ENCODE measurements at regions not wholly inside any gene's neighbourhood (a gene's known extent, or its start where the extent isn't known, plus 50 kb on each side); places are given as distances from the start of the nearest gene placed in this dataset.

DNA sequence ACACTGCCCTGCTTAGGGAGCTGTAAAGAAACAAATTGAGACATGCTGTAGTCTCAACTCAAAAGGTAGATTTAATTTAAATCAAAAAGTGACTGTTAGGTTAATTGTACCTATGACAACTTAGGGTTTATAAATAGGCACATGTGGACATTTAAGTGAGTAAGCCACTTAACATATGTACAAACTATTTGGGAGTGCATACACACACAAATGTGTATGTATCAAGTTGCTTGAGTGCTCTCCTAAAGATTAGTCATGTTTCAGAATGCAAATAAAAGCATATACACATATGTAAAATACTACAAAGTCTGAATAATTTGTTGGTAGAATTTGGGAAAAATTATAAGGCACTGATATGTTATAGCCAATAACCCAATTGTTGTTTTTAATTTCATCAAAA lies 1435.7 kb downstream of the LRRC4C start:
- no peak overlapping the region for H3K27ac ChIP-seq
- H3K9me3 ChIP-seq, result peaks cover 2% of the 10 kb centered on the region; the same call in 1 of the 3 replicates
- FAIRE-seq, result no peak
- TF ChIP-seq, protein P1, sequence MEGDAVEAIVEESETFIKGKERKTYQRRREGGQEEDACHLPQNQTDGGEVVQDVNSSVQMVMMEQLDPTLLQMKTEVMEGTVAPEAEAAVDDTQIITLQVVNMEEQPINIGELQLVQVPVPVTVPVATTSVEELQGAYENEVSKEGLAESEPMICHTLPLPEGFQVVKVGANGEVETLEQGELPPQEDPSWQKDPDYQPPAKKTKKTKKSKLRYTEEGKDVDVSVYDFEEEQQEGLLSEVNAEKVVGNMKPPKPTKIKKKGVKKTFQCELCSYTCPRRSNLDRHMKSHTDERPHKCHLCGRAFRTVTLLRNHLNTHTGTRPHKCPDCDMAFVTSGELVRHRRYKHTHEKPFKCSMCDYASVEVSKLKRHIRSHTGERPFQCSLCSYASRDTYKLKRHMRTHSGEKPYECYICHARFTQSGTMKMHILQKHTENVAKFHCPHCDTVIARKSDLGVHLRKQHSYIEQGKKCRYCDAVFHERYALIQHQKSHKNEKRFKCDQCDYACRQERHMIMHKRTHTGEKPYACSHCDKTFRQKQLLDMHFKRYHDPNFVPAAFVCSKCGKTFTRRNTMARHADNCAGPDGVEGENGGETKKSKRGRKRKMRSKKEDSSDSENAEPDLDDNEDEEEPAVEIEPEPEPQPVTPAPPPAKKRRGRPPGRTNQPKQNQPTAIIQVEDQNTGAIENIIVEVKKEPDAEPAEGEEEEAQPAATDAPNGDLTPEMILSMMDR (IDR thresholded peaks at IDR 0.05), result no peak
- TF ChIP-seq JUN (IDR thresholded peaks at IDR 0.05) (no peak), EP300 (IDR thresholded peaks at IDR 0.05) (no peak), EHF (CRISPR knock-in tag; IDR thresholded peaks at IDR 0.05) (no peak), KDM5A (IDR thresholded peaks at IDR 0.05) (no peak), SMC3 (IDR thresholded peaks at IDR 0.05) (no peak), NR3C1 (IDR thresholded peaks at IDR 0.05) (no peak), ESRRA (IDR thresholded peaks at IDR 0.05; ENCODE audit: borderline replicate concordance, low read length) (no peak), HEYL (CRISPR knock-in tag; IDR thresholded peaks at IDR 0.05) (no peak), HOXB5 (CRISPR knock-in tag; IDR thresholded peaks at IDR 0.05) (no peak), CHD2 (IDR thresholded peaks at IDR 0.05; ENCODE audit: low read length, partially characterized antibody) (no peak), NFE2L2 (conservative IDR thresholded peaks at IDR 0.05; ENCODE audit: low read length) (no peak), ZC3H11A (IDR thresholded peaks at IDR 0.05) (no peak), ZSCAN20 (CRISPR knock-in tag; IDR thresholded peaks at IDR 0.05) (no peak), BHLHE40 (IDR thresholded peaks at IDR 0.05; ENCODE audit: low read depth, low read length) (no peak), HOXA7 (CRISPR knock-in tag; IDR thresholded peaks at IDR 0.05) (no peak), SREBF2 (IDR thresholded peaks at IDR 0.05) (no peak), MAFK (IDR thresholded peaks at IDR 0.05; ENCODE audit: partially characterized antibody) (no peak)
- TF ChIP-seq, protein P2, sequence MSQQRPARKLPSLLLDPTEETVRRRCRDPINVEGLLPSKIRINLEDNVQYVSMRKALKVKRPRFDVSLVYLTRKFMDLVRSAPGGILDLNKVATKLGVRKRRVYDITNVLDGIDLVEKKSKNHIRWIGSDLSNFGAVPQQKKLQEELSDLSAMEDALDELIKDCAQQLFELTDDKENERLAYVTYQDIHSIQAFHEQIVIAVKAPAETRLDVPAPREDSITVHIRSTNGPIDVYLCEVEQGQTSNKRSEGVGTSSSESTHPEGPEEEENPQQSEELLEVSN (IDR thresholded peaks at IDR 0.05; ENCODE audit: borderline replicate concordance, low read depth), result no peak
- TF ChIP-seq, protein P3, sequence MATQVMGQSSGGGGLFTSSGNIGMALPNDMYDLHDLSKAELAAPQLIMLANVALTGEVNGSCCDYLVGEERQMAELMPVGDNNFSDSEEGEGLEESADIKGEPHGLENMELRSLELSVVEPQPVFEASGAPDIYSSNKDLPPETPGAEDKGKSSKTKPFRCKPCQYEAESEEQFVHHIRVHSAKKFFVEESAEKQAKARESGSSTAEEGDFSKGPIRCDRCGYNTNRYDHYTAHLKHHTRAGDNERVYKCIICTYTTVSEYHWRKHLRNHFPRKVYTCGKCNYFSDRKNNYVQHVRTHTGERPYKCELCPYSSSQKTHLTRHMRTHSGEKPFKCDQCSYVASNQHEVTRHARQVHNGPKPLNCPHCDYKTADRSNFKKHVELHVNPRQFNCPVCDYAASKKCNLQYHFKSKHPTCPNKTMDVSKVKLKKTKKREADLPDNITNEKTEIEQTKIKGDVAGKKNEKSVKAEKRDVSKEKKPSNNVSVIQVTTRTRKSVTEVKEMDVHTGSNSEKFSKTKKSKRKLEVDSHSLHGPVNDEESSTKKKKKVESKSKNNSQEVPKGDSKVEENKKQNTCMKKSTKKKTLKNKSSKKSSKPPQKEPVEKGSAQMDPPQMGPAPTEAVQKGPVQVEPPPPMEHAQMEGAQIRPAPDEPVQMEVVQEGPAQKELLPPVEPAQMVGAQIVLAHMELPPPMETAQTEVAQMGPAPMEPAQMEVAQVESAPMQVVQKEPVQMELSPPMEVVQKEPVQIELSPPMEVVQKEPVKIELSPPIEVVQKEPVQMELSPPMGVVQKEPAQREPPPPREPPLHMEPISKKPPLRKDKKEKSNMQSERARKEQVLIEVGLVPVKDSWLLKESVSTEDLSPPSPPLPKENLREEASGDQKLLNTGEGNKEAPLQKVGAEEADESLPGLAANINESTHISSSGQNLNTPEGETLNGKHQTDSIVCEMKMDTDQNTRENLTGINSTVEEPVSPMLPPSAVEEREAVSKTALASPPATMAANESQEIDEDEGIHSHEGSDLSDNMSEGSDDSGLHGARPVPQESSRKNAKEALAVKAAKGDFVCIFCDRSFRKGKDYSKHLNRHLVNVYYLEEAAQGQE (IDR thresholded peaks at IDR 0.05), result no peak
- H3K4me1 ChIP-seq, result no peaks in the 10 kb centered on the region
- POLR2A ChIA-PET, result no interaction called here
- DNase-seq (ENCODE audit: low read depth in 1 of 2, low spot score in 1 of 2), result no peak
- H3K4me3 ChIP-seq, result no peak overlapping the region
- H3K4me2 ChIP-seq, result no peak overlapping the region
- CTCF ChIA-PET, result no interaction called here
- ATAC-seq, result no peak

DNA sequence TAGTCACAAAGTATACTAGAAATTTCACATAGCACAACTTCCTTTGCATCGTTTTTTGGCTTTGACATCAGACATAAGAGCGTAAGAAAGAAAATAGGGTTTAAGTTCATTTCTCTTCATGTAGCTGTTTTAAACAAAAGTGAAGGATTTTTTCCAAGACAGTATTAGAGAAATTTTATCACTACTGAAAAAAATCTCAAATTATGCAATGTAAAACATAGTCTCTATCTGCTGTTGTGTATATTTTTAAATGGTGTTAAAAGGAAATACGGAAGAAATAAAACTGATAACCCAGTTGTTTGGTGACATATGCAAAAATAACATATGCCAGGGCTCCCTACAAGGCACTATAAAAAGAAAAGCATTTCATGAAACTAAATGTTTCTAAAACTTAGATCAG lies 1449.4 kb downstream of the LRRC4C start:
- DNase-seq (ENCODE audit: low read depth in 1 of 2, low spot score in 1 of 2), result no peak
- WGBS (ENCODE audit: missing lambda C conversion rate), result 26% methylated on average over 3 of the region's 3 CpGs
- no peak for TF ChIP-seq KDM5A (IDR thresholded peaks at IDR 0.05)
- no peak for TF ChIP-seq POLR2A (IDR thresholded peaks at IDR 0.05; ENCODE audit: low read length)
- TF ChIP-seq, protein P4, sequence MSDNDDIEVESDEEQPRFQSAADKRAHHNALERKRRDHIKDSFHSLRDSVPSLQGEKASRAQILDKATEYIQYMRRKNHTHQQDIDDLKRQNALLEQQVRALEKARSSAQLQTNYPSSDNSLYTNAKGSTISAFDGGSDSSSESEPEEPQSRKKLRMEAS (IDR thresholded peaks at IDR 0.05), result no peak
- TF ChIP-seq, protein P5, sequence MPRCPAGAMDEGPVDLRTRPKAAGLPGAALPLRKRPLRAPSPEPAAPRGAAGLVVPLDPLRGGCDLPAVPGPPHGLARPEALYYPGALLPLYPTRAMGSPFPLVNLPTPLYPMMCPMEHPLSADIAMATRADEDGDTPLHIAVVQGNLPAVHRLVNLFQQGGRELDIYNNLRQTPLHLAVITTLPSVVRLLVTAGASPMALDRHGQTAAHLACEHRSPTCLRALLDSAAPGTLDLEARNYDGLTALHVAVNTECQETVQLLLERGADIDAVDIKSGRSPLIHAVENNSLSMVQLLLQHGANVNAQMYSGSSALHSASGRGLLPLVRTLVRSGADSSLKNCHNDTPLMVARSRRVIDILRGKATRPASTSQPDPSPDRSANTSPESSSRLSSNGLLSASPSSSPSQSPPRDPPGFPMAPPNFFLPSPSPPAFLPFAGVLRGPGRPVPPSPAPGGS (IDR thresholded peaks at IDR 0.05), result no peak
- no peak for TF ChIP-seq RNF2 (IDR thresholded peaks at IDR 0.05; ENCODE audit: borderline replicate concordance, low read depth)
- no peak for TF ChIP-seq KDM1A (IDR thresholded peaks at IDR 0.05; ENCODE audit: low read depth)
- no peak for TF ChIP-seq NFE2L2 (conservative IDR thresholded peaks at IDR 0.05; ENCODE audit: low read length)
- no peak for TF ChIP-seq JUNB (IDR thresholded peaks at IDR 0.05)
- no peak for TF ChIP-seq RCOR1 (IDR thresholded peaks at IDR 0.05; ENCODE audit: low read depth, low read length)
- TF ChIP-seq ESRRA (IDR thresholded peaks at IDR 0.05; ENCODE audit: borderline replicate concordance, low read length), result no peak
- no peak for TF ChIP-seq HDAC2 (IDR thresholded peaks at IDR 0.05)
- TF ChIP-seq POLR2AphosphoS2 (conservative IDR thresholded peaks at IDR 0.05; ENCODE audit: low read length), result no peak
- TF ChIP-seq NR3C1 (IDR thresholded peaks at IDR 0.05), result no peak
- TF ChIP-seq EP300 (IDR thresholded peaks at IDR 0.05), result no peak
- no peak for TF ChIP-seq TP53 (CRISPR knock-in tag; IDR thresholded peaks at IDR 0.05)
- no peaks in the 10 kb centered on the region for H3K4me1 ChIP-seq
- ChIA-PET CTCF (no interaction called here), POLR2A (no interaction called here)
- ATAC-seq, result no peak
- no peak overlapping the region for H3K4me2 ChIP-seq
- H3K4me3 ChIP-seq, result no peak overlapping the region
- H3K27ac ChIP-seq, result no peak overlapping the region
- no peak for FAIRE-seq
- no peaks in the 10 kb centered on the region for H3K9me3 ChIP-seq

All from A549 (cell line).